Stimulated activated memory B cell treated with anti-CD40 and anti-IgM and Interleukin-4, amounts not matched to agents 10 μg/mL and 1 μg/mL and 100 μg/mL, for 72 hours (primary cell): ENCODE measurements at regions not wholly inside any gene's neighbourhood (a gene's known extent, or its start where the extent isn't known, plus 50 kb on each side); places are given as distances from the start of the nearest gene placed in this dataset.
"Not testable (repeated sequence)": the region's sequence is repeated elsewhere in the genome, so short reads cannot be mapped to it uniquely, and the experiment has no call there.

Experiments used
- ATAC-seq: fragments of 150-1000 bp; cut with Tn5 transposase; 2 replicates; pipeline ENCODE4 v1.10.0; 2021
- H3K27ac Mint-ChIP-seq: one replicate; pipeline ENCODE4 v1.8.0; 2022; ENCODE audit warnings: mild to moderate bottlenecking, mixed read lengths
- H3K27me3 Mint-ChIP-seq: one replicate; pipeline ENCODE4 v1.8.0; 2022; ENCODE audit warnings: mixed read lengths
- H3K36me3 Mint-ChIP-seq: one replicate; pipeline ENCODE4 v1.8.0; 2022; ENCODE audit warnings: mixed read lengths
- H3K4me1 Mint-ChIP-seq: one replicate; pipeline ENCODE4 v1.8.0; 2022; ENCODE audit warnings: mixed read lengths
- H3K4me3 Mint-ChIP-seq: one replicate; pipeline ENCODE4 v1.8.0; 2022; ENCODE audit warnings: mild to moderate bottlenecking, moderate library complexity, mixed read lengths
- H3K9me3 Mint-ChIP-seq: one replicate; pipeline ENCODE4 v1.8.0; 2022; ENCODE audit warnings: mixed read lengths

- Mint-ChIP-seq H3K4me3 (no peak overlapping the region), H3K9me3 (no peaks in the 10 kb centered on the region), H3K27ac (no peak overlapping the region), H3K36me3 (no peaks in the 10 kb centered on the region), H3K4me1 (no peaks in the 10 kb centered on the region), H3K27me3 (no peaks in the 10 kb centered on the region)
- ATAC-seq = no peak
Measured at GRCh38 chr16:26598998-26599784, 467.5 kb upstream of the C16orf82 start.

- no peaks in the 10 kb centered on the region for H3K9me3 Mint-ChIP-seq
- H3K4me3 Mint-ChIP-seq = no peak overlapping the region
- H3K27ac Mint-ChIP-seq = no peak overlapping the region
- no peak for ATAC-seq
- H3K4me1 Mint-ChIP-seq = no peaks in the 10 kb centered on the region
- H3K36me3 Mint-ChIP-seq = no peaks in the 10 kb centered on the region
- H3K27me3 Mint-ChIP-seq = no peaks in the 10 kb centered on the region
Measured at GRCh38 chr16:26599785-26600104, 467.0 kb upstream of the C16orf82 start.

GRCh38 chr16:26601335-26601734, 465.4 kb upstream of the C16orf82 start:
- no peaks in the 10 kb centered on the region for H3K9me3 Mint-ChIP-seq
- no peak overlapping the region for H3K4me3 Mint-ChIP-seq
- H3K4me1 Mint-ChIP-seq = no peaks in the 10 kb centered on the region
- H3K27ac Mint-ChIP-seq = no peak overlapping the region
- no peaks in the 10 kb centered on the region for H3K27me3 Mint-ChIP-seq
- no peaks in the 10 kb centered on the region for H3K36me3 Mint-ChIP-seq
- ATAC-seq = no peak

GRCh38 chr16:26605626-26606271, 461.0 kb upstream of the C16orf82 start:
- ATAC-seq = no peak
- Mint-ChIP-seq H3K27me3 (no peaks in the 10 kb centered on the region), H3K9me3 (no peaks in the 10 kb centered on the region), H3K4me1 (no peaks in the 10 kb centered on the region), H3K4me3 (no peak overlapping the region), H3K36me3 (no peaks in the 10 kb centered on the region), H3K27ac (no peak overlapping the region)

- no peak overlapping the region for H3K27ac Mint-ChIP-seq
Measured at GRCh38 chr16:26606381-26607150, 460.2 kb upstream of the C16orf82 start.

GRCh38 chr16:26614237-26614841, 452.4 kb upstream of the C16orf82 start:
- Mint-ChIP-seq H3K4me1 (no peaks in the 10 kb centered on the region), H3K4me3 (no peak overlapping the region), H3K36me3 (no peaks in the 10 kb centered on the region), H3K27me3 (no peaks in the 10 kb centered on the region), H3K27ac (no peak overlapping the region), H3K9me3 (peaks cover 7% of the 10 kb centered on the region)
- no peak for ATAC-seq

More at GRCh38 chr16:26606381-26607150, 460.2 kb upstream of the C16orf82 start:
- H3K4me3 Mint-ChIP-seq = no peak overlapping the region
- no peaks in the 10 kb centered on the region for H3K36me3 Mint-ChIP-seq
- ATAC-seq = no peak
- H3K4me1 Mint-ChIP-seq = no peaks in the 10 kb centered on the region
- no peaks in the 10 kb centered on the region for H3K27me3 Mint-ChIP-seq
- H3K9me3 Mint-ChIP-seq = peaks cover 3% of the 10 kb centered on the region

GRCh38 chr16:26623442-26623841, 443.3 kb upstream of the C16orf82 start:
- Mint-ChIP-seq H3K27ac (no peak overlapping the region), H3K27me3 (peaks cover 12% of the 10 kb centered on the region), H3K4me3 (no peak overlapping the region), H3K36me3 (no peaks in the 10 kb centered on the region), H3K4me1 (no peaks in the 10 kb centered on the region), H3K9me3 (peaks cover 12% of the 10 kb centered on the region)
- ATAC-seq = no peak

GRCh38 chr16:26627958-26628357, 438.8 kb upstream of the C16orf82 start:
- ATAC-seq = no peak
- Mint-ChIP-seq H3K9me3 (peaks cover 24% of the 10 kb centered on the region), H3K27me3 (peaks cover 12% of the 10 kb centered on the region), H3K27ac (no peak overlapping the region), H3K4me1 (no peaks in the 10 kb centered on the region), H3K36me3 (peaks cover 5% of the 10 kb centered on the region), H3K4me3 (no peak overlapping the region)

- H3K36me3 Mint-ChIP-seq, H3K4me1 Mint-ChIP-seq, H3K27ac Mint-ChIP-seq, H3K27me3 Mint-ChIP-seq, ATAC-seq, H3K4me3 Mint-ChIP-seq: not testable (repeated sequence)
- H3K9me3 Mint-ChIP-seq = peaks cover 28% of the 10 kb centered on the region
Measured at GRCh38 chr16:26631365-26631764, 435.4 kb upstream of the C16orf82 start.

- no peak overlapping the region for H3K27ac Mint-ChIP-seq
- H3K27me3 Mint-ChIP-seq = no peaks in the 10 kb centered on the region
- no peaks in the 10 kb centered on the region for H3K4me1 Mint-ChIP-seq
- ATAC-seq = no peak
- no peak overlapping the region for H3K4me3 Mint-ChIP-seq
- no peaks in the 10 kb centered on the region for H3K36me3 Mint-ChIP-seq
- H3K9me3 Mint-ChIP-seq = no peaks in the 10 kb centered on the region
Measured at GRCh38 chr16:26642047-26642664, 424.6 kb upstream of the C16orf82 start.

- no peak overlapping the region for H3K27ac Mint-ChIP-seq
- ATAC-seq = no peak
- no peak overlapping the region for H3K4me3 Mint-ChIP-seq
- no peaks in the 10 kb centered on the region for H3K9me3 Mint-ChIP-seq
- H3K27me3 Mint-ChIP-seq = no peaks in the 10 kb centered on the region
- H3K36me3 Mint-ChIP-seq = no peaks in the 10 kb centered on the region
- no peaks in the 10 kb centered on the region for H3K4me1 Mint-ChIP-seq
Measured at GRCh38 chr16:26643519-26643918, 423.2 kb upstream of the C16orf82 start.

- H3K27me3 Mint-ChIP-seq = no peaks in the 10 kb centered on the region
- no peak for ATAC-seq
- no peaks in the 10 kb centered on the region for H3K4me1 Mint-ChIP-seq
- H3K9me3 Mint-ChIP-seq = no peaks in the 10 kb centered on the region
- H3K36me3 Mint-ChIP-seq = no peaks in the 10 kb centered on the region
- H3K4me3 Mint-ChIP-seq = no peak overlapping the region
- no peak overlapping the region for H3K27ac Mint-ChIP-seq
Measured at GRCh38 chr16:26644912-26645543, 421.7 kb upstream of the C16orf82 start.

GRCh38 chr16:26645614-26646013, 421.1 kb upstream of the C16orf82 start:
- H3K36me3 Mint-ChIP-seq = no peaks in the 10 kb centered on the region
- H3K4me3 Mint-ChIP-seq = no peak overlapping the region
- no peaks in the 10 kb centered on the region for H3K27me3 Mint-ChIP-seq
- H3K9me3 Mint-ChIP-seq = no peaks in the 10 kb centered on the region
- H3K4me1 Mint-ChIP-seq = no peaks in the 10 kb centered on the region
- H3K27ac Mint-ChIP-seq = no peak overlapping the region
- no peak for ATAC-seq

GRCh38 chr16:26647870-26648269, 418.9 kb upstream of the C16orf82 start:
- no peaks in the 10 kb centered on the region for H3K4me1 Mint-ChIP-seq
- no peak overlapping the region for H3K4me3 Mint-ChIP-seq
- no peaks in the 10 kb centered on the region for H3K36me3 Mint-ChIP-seq
- ATAC-seq = no peak
- no peaks in the 10 kb centered on the region for H3K27me3 Mint-ChIP-seq
- H3K9me3 Mint-ChIP-seq = peaks cover 3% of the 10 kb centered on the region
- H3K27ac Mint-ChIP-seq = no peak overlapping the region

- Mint-ChIP-seq H3K4me1 (no peaks in the 10 kb centered on the region), H3K27me3 (no peaks in the 10 kb centered on the region), H3K9me3 (peaks cover 3% of the 10 kb centered on the region), H3K36me3 (no peaks in the 10 kb centered on the region), H3K4me3 (no peak overlapping the region), H3K27ac (no peak overlapping the region)
- ATAC-seq = no peak
Measured at GRCh38 chr16:26648851-26649250, 417.9 kb upstream of the C16orf82 start.
